ENCODE measurements at regions not wholly inside any gene's neighbourhood (a gene's known extent, or its start where the extent isn't known, plus 50 kb on each side); places are given as distances from the start of the nearest gene placed in this dataset.

DNA sequence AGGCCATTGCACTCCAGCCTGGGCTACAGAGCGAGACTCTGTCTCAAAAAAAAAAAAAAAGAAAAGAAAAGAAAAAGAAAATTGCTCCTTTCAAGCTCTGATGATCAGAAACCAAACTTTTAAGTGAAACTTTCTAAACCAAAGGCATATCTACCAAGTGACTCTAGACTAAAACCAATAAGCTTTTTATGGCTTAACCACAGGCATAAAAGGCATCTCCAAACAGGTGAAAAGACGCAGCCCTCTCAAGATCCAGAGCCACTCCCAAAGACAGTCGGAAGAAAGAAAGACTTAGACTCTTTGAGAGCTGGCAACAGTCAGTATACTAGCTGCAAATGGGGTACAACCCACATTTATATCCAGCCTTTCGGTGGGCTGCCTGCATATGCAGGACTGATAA, 117.1 kb upstream of the AP1S2 start:
- Histone ChIP-seq H3K27ac (no peak overlapping the region), H3K4me1 (ENCODE audit: control insufficient read depth in 1 of 2, insufficient read depth in 1 of 2, low read depth in 1 of 2, low read length in 1 of 2) (peaks cover 18 to 24% of the 10 kb centered on the region in 2 experiments), H3K9me3 (no peaks in the 10 kb centered on the region), H3K4me3 (ENCODE audit: low read depth in 1 of 2, low read length in 1 of 2) (no peak overlapping the region), H3K36me3 (no peaks in the 10 kb centered on the region), H3K27me3 (no peaks in the 10 kb centered on the region)
- TF ChIP-seq, protein P1, sequence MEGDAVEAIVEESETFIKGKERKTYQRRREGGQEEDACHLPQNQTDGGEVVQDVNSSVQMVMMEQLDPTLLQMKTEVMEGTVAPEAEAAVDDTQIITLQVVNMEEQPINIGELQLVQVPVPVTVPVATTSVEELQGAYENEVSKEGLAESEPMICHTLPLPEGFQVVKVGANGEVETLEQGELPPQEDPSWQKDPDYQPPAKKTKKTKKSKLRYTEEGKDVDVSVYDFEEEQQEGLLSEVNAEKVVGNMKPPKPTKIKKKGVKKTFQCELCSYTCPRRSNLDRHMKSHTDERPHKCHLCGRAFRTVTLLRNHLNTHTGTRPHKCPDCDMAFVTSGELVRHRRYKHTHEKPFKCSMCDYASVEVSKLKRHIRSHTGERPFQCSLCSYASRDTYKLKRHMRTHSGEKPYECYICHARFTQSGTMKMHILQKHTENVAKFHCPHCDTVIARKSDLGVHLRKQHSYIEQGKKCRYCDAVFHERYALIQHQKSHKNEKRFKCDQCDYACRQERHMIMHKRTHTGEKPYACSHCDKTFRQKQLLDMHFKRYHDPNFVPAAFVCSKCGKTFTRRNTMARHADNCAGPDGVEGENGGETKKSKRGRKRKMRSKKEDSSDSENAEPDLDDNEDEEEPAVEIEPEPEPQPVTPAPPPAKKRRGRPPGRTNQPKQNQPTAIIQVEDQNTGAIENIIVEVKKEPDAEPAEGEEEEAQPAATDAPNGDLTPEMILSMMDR (IDR thresholded peaks at IDR 0.05) = no peak

- Histone ChIP-seq H3K27ac (no peak overlapping the region), H3K36me3 (no peaks in the 10 kb centered on the region), H3K9me3 (no peaks in the 10 kb centered on the region), H3K27me3 (no peaks in the 10 kb centered on the region), H3K4me1 (ENCODE audit: control insufficient read depth in 1 of 2, insufficient read depth in 1 of 2, low read depth in 1 of 2, low read length in 1 of 2) (no peaks in the 10 kb centered on the region), H3K4me3 (ENCODE audit: low read depth in 1 of 2, low read length in 1 of 2) (no peak overlapping the region)
- TF ChIP-seq, protein P1 (IDR thresholded peaks at IDR 0.05) = no peak
Measured at GRCh38 chrX:15963858-15964257, 109.2 kb upstream of the AP1S2 start.

DNA sequence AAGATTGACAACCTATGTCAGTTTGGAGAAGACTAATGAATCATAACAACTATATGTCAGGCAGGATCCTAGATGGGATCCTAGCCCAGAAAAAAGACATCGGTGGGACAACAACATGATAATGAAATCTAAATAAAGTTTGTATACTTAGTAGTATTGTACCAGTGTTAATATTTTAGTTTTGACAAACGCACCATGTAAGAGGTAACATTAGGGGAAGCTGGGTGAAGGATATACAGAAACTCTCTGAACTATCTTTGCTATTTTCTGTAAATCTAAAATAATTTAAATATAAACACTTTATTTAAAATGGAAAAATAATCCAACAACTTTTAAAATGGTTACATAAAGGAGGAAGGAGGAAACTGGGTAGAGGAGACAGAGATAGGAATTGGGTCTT, 105.6 kb upstream of the AP1S2 start:
- Histone ChIP-seq H3K9me3 (no peaks in the 10 kb centered on the region), H3K4me1 (ENCODE audit: control insufficient read depth in 1 of 2, insufficient read depth in 1 of 2, low read depth in 1 of 2, low read length in 1 of 2) (no peaks in the 10 kb centered on the region), H3K36me3 (no peaks in the 10 kb centered on the region), H3K27ac (no peak overlapping the region), H3K4me3 (ENCODE audit: low read depth in 1 of 2, low read length in 1 of 2) (no peak overlapping the region), H3K27me3 (no peaks in the 10 kb centered on the region)
- TF ChIP-seq, protein P1 (IDR thresholded peaks at IDR 0.05) = no peak

- no peaks in the 10 kb centered on the region for H3K9me3 ChIP-seq
- H3K4me3 ChIP-seq (ENCODE audit: low read depth in 1 of 2, low read length in 1 of 2) = no peak overlapping the region
- TF ChIP-seq, protein P1 (IDR thresholded peaks at IDR 0.05) = no peak
Measured at GRCh38 chrX:15956681-15957080, 102.1 kb upstream of the AP1S2 start.

GRCh38 chrX:15953801-15954200, 99.2 kb upstream of the AP1S2 start:
- Histone ChIP-seq H3K27me3 (no peaks in the 10 kb centered on the region), H3K9me3 (no peaks in the 10 kb centered on the region), H3K36me3 (no peaks in the 10 kb centered on the region), H3K4me1 (ENCODE audit: control insufficient read depth in 1 of 2, insufficient read depth in 1 of 2, low read depth in 1 of 2, low read length in 1 of 2) (no peaks in the 10 kb centered on the region), H3K4me3 (ENCODE audit: low read depth in 1 of 2, low read length in 1 of 2) (no peak overlapping the region), H3K27ac (no peak overlapping the region)
- TF ChIP-seq, protein P1 (IDR thresholded peaks at IDR 0.05) = no peak

More at GRCh38 chrX:15956681-15957080, 102.1 kb upstream of the AP1S2 start:
- H3K4me1 ChIP-seq (ENCODE audit: control insufficient read depth in 1 of 2, insufficient read depth in 1 of 2, low read depth in 1 of 2, low read length in 1 of 2) = no peaks in the 10 kb centered on the region
- H3K27ac ChIP-seq = no peak overlapping the region
- H3K36me3 ChIP-seq = no peaks in the 10 kb centered on the region
- H3K27me3 ChIP-seq = no peaks in the 10 kb centered on the region

- no peaks in the 10 kb centered on the region for H3K36me3 ChIP-seq
- H3K9me3 ChIP-seq = no peaks in the 10 kb centered on the region
- no peak overlapping the region for H3K4me3 ChIP-seq (ENCODE audit: low read depth in 1 of 2, low read length in 1 of 2)
- TF ChIP-seq, protein P1 (IDR thresholded peaks at IDR 0.05) = no peak
- H3K27me3 ChIP-seq = no peaks in the 10 kb centered on the region
- no peaks in the 10 kb centered on the region for H3K4me1 ChIP-seq (ENCODE audit: control insufficient read depth in 1 of 2, insufficient read depth in 1 of 2, low read depth in 1 of 2, low read length in 1 of 2)
- H3K27ac ChIP-seq = no peak overlapping the region
Measured at GRCh38 chrX:15952212-15952611, 97.6 kb upstream of the AP1S2 start.

Data from neutrophil (primary cell).